Astrocyte of the hippocampus (primary cell): ENCODE measurements at regions not wholly inside any gene's neighbourhood (a gene's known extent, or its start where the extent isn't known, plus 50 kb on each side); places are given as distances from the start of the nearest gene placed in this dataset.

ENCODE experiments used
- DNase-seq: peaks from one replicate; pipeline ENCODE4 v3.0.0; 2011; ENCODE audit warnings: low read depth, low spot score

GRCh38 chr10:64071218-64071617 lies 550.0 kb downstream of the REEP3 start:
- DNase-seq, result peak; percentile 73

GRCh38 chr10:64075604-64076003 lies 554.4 kb downstream of the REEP3 start:
- DNase-seq, result no peak

- no peak for DNase-seq
Measured at GRCh38 chr10:64076322-64076940, 555.2 kb downstream of the REEP3 start.

GRCh38 chr10:64079341-64079740 lies 558.1 kb downstream of the REEP3 start:
- no peak for DNase-seq

- DNase-seq, result peak; percentile 14
Measured at GRCh38 chr10:64080071-64080470, 558.9 kb downstream of the REEP3 start.

- no peak for DNase-seq
Measured at GRCh38 chr10:64081947-64082482, 560.8 kb downstream of the REEP3 start.

GRCh38 chr10:64086083-64086767 lies 565.0 kb downstream of the REEP3 start:
- DNase-seq, result no peak

GRCh38 chr10:64089648-64090047 lies 568.4 kb downstream of the REEP3 start:
- DNase-seq, result no peak

GRCh38 chr10:64090865-64091264 lies 569.7 kb downstream of the REEP3 start:
- no peak for DNase-seq

GRCh38 chr10:64091897-64092296 lies 570.7 kb downstream of the REEP3 start:
- peak; percentile 27 for DNase-seq

- no peak for DNase-seq
Measured at GRCh38 chr10:64093304-64093703, 572.1 kb downstream of the REEP3 start.

- DNase-seq, result no peak
Measured at GRCh38 chr10:64093946-64094535, 572.8 kb downstream of the REEP3 start.

GRCh38 chr10:64096941-64097340 lies 575.7 kb downstream of the REEP3 start:
- DNase-seq, result peak; percentile 84

GRCh38 chr10:64097391-64098122 lies 576.4 kb downstream of the REEP3 start:
- DNase-seq, result no peak

GRCh38 chr10:64098994-64099393 lies 577.8 kb downstream of the REEP3 start:
- DNase-seq, result no peak

- no peak for DNase-seq
Measured at GRCh38 chr10:64101606-64102263, 580.5 kb downstream of the REEP3 start.

- DNase-seq, result no peak
Measured at GRCh38 chr10:64102264-64102633, 581.0 kb downstream of the REEP3 start.

- no peak for DNase-seq
Measured at GRCh38 chr10:64102916-64103315, 581.7 kb downstream of the REEP3 start.

GRCh38 chr10:64103750-64104470 lies 582.7 kb downstream of the REEP3 start:
- no peak for DNase-seq

- no peak for DNase-seq
Measured at GRCh38 chr10:64109926-64110495, 588.8 kb downstream of the REEP3 start.
